ENCODE measurements at regions not wholly inside any gene's neighbourhood (a gene's known extent, or its start where the extent isn't known, plus 50 kb on each side); places are given as distances from the start of the nearest gene placed in this dataset.

DNA sequence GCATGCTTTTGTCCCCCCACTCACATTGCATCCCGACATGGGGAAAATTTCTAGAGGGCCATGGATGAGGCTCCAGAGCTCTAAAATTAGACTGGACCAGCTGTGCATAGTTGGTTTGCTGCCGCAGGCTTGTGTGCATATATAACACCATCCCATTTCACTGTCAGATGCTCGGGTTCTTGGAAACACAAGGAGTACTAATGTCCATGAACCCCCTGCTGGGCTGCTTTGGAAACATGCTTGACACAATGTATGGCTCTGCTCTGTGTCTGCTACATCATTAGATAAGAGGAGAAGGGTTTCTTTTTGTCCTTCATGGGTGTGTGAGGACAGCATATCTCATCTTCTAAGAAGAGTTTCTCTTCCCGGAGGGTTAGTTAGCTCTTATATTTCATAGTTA is 292.1 kb upstream of the RORB start:
- TF ChIP-seq, protein P1, sequence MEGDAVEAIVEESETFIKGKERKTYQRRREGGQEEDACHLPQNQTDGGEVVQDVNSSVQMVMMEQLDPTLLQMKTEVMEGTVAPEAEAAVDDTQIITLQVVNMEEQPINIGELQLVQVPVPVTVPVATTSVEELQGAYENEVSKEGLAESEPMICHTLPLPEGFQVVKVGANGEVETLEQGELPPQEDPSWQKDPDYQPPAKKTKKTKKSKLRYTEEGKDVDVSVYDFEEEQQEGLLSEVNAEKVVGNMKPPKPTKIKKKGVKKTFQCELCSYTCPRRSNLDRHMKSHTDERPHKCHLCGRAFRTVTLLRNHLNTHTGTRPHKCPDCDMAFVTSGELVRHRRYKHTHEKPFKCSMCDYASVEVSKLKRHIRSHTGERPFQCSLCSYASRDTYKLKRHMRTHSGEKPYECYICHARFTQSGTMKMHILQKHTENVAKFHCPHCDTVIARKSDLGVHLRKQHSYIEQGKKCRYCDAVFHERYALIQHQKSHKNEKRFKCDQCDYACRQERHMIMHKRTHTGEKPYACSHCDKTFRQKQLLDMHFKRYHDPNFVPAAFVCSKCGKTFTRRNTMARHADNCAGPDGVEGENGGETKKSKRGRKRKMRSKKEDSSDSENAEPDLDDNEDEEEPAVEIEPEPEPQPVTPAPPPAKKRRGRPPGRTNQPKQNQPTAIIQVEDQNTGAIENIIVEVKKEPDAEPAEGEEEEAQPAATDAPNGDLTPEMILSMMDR (conservative IDR thresholded peaks at IDR 0.05): no peak
- no peak for TF ChIP-seq ZFX (IDR thresholded peaks at IDR 0.05)

Data from C4-2B (cell line).